ENCODE measurements at regions not wholly inside any gene's neighbourhood (a gene's known extent, or its start where the extent isn't known, plus 50 kb on each side); places are given as distances from the start of the nearest gene placed in this dataset.

- no peak for DNase-seq (ENCODE audit: low read depth in 1 of 2, low spot score in 1 of 2)
These were observed 51.4 kb upstream of the TMEM132E start for GRCh38 chr17:34527908-34528470.

GRCh38 chr17:34527136-34527907 is 52.1 kb upstream of the TMEM132E start:
- DNase-seq (ENCODE audit: low read depth in 1 of 2, low spot score in 1 of 2), result no peak

GRCh38 chr17:34525651-34526050 is 53.7 kb upstream of the TMEM132E start:
- DNase-seq (ENCODE audit: low read depth in 1 of 2, low spot score in 1 of 2), result no peak

- no peak for DNase-seq (ENCODE audit: low read depth in 1 of 2, low spot score in 1 of 2)
These were observed 57.4 kb upstream of the TMEM132E start for GRCh38 chr17:34521955-34522354.

GRCh38 chr17:34519282-34519681 is 60.1 kb upstream of the TMEM132E start:
- DNase-seq (ENCODE audit: low read depth in 1 of 2, low spot score in 1 of 2), result no peak

- DNase-seq (ENCODE audit: low read depth in 1 of 2, low spot score in 1 of 2), result no peak
These were observed 62.0 kb upstream of the TMEM132E start for GRCh38 chr17:34517406-34517805.

- DNase-seq (ENCODE audit: low read depth in 1 of 2, low spot score in 1 of 2), result no peak
These were observed 67.5 kb upstream of the TMEM132E start for GRCh38 chr17:34511931-34512330.

- DNase-seq (ENCODE audit: low read depth in 1 of 2, low spot score in 1 of 2), result no peak
These were observed 68.1 kb upstream of the TMEM132E start for GRCh38 chr17:34511265-34511664.

- DNase-seq (ENCODE audit: low read depth in 1 of 2, low spot score in 1 of 2), result no peak
These were observed 74.4 kb upstream of the TMEM132E start for GRCh38 chr17:34504814-34505484.

- no peak for DNase-seq (ENCODE audit: low read depth in 1 of 2, low spot score in 1 of 2)
These were observed 75.7 kb upstream of the TMEM132E start for GRCh38 chr17:34503528-34504195.

- no peak for DNase-seq (ENCODE audit: low read depth in 1 of 2, low spot score in 1 of 2)
These were observed 77.0 kb upstream of the TMEM132E start for GRCh38 chr17:34502426-34502825.

- no peak for DNase-seq (ENCODE audit: low read depth in 1 of 2, low spot score in 1 of 2)
These were observed 79.8 kb upstream of the TMEM132E start for GRCh38 chr17:34499576-34499975.

- DNase-seq (ENCODE audit: low read depth in 1 of 2, low spot score in 1 of 2), result no peak
These were observed 85.5 kb upstream of the TMEM132E start for GRCh38 chr17:34493917-34494316.

GRCh38 chr17:34487626-34488025 is 91.8 kb upstream of the TMEM132E start:
- no peak for DNase-seq (ENCODE audit: low read depth in 1 of 2, low spot score in 1 of 2)

GRCh38 chr17:34486761-34487160 is 92.6 kb upstream of the TMEM132E start:
- no peak for DNase-seq (ENCODE audit: low read depth in 1 of 2, low spot score in 1 of 2)

GRCh38 chr17:34485999-34486398 is 93.4 kb upstream of the TMEM132E start:
- no peak for DNase-seq (ENCODE audit: low read depth in 1 of 2, low spot score in 1 of 2)

- DNase-seq (ENCODE audit: low read depth in 1 of 2, low spot score in 1 of 2), result no peak
These were observed 95.1 kb upstream of the TMEM132E start for GRCh38 chr17:34484193-34484733.

- no peak for DNase-seq (ENCODE audit: low read depth in 1 of 2, low spot score in 1 of 2)
These were observed 96.7 kb upstream of the TMEM132E start for GRCh38 chr17:34482730-34483129.

GRCh38 chr17:34481779-34482178 is 97.6 kb upstream of the TMEM132E start:
- no peak for DNase-seq (ENCODE audit: low read depth in 1 of 2, low spot score in 1 of 2)

- no peak for DNase-seq (ENCODE audit: low read depth in 1 of 2, low spot score in 1 of 2)
These were observed 100.0 kb upstream of the TMEM132E start for GRCh38 chr17:34479371-34479770.

GRCh38 chr17:34478244-34478643 is 101.1 kb upstream of the TMEM132E start:
- no peak for DNase-seq (ENCODE audit: low read depth in 1 of 2, low spot score in 1 of 2)

GRCh38 chr17:34475296-34475695 is 104.1 kb upstream of the TMEM132E start:
- no peak for DNase-seq (ENCODE audit: low read depth in 1 of 2, low spot score in 1 of 2)

Measured in activated T-helper 1 cell treated with anti-CD3 and anti-CD28 coated beads, Interleukin-2, amount 50 U/mL, for 16 hours (primary cell).